Gastroesophageal sphincter (tissue), 3 donors: ENCODE measurements at regions not wholly inside any gene's neighbourhood (a gene's known extent, or its start where the extent isn't known, plus 50 kb on each side); places are given as distances from the start of the nearest gene placed in this dataset.

Experiments
- CTCF ChIP-seq, 4 experiments: fragments of 200-600 bp in 2 of 4; fragments of 450-650 bp in 2 of 4; sonication (generic) in 1 of 4; IDR thresholded peaks; one replicate each; pipeline ENCODE4 v1.5.1; 2017 to 2019; ENCODE audit warnings: antibody characterized with exemption in 4 of 4, mild to moderate bottlenecking in 2 of 4, moderate library complexity in 2 of 4
- EP300 ChIP-seq: sonication (generic); formaldehyde crosslinking; IDR thresholded peaks from one replicate; pipeline ENCODE4 v1.6.1; 2017; ENCODE audit warnings: antibody characterized with exemption, mild to moderate bottlenecking
- POLR2A ChIP-seq, 2 donors: fragments of 450-650 bp; IDR thresholded peaks; one replicate each; pipeline ENCODE4 v1.6.1; 2017; ENCODE audit warnings: antibody characterized with exemption in 2 of 2, mild to moderate bottlenecking in 2 of 2, moderate library complexity in 1 of 2
- POLR2AphosphoS5 ChIP-seq: sonication (generic); formaldehyde crosslinking; IDR thresholded peaks from one replicate; pipeline ENCODE4 v1.6.1; 2017; ENCODE audit warnings: antibody characterized with exemption

GRCh38 chr2:8003462-8004075 lies 678.3 kb upstream of the ID2 start:
- TF ChIP-seq POLR2A (IDR thresholded peaks at IDR 0.05) (no peak), POLR2AphosphoS5 (peak; percentile 48), CTCF (IDR thresholded peaks at IDR 0.05) (no peak), EP300 (no peak)
